ENCODE measurements at regions not wholly inside any gene's neighbourhood (a gene's known extent, or its start where the extent isn't known, plus 50 kb on each side); places are given as distances from the start of the nearest gene placed in this dataset.
A peak's percentile ranks its signal among the peaks of the same experiment; 100 is the strongest.

DNA sequence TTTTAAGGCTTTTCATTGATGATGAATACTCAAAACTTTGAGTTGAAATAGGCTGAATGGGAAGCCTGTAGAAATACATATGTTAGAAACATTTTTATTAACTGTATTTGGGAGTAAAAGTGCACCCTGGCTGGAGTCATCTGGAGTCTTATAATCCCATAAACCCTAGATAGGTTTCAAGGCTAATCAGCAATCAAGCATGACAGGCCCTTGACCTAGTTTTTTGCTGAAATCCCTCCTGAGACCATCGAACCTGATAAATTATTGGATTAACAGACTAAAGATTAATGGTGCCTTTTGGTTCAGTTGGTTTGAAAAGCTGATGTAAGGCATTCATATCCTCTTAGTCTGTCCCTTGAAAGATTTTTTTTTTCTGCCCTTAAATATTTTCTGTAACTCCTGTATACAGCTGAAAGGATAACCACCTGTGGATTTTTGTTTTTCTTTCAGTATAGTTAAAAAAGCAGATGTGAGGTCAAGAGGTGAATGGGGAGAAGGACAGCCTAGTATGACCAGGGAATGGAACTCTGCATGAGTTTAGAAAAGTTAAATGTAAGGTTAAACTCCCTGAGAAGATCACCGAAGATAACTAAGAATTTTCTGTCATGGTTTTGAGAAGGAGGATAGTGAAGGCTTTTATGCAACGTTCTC lies 69.4 kb upstream of the STXBP5L start:
- DNase-seq: no peak

DNA sequence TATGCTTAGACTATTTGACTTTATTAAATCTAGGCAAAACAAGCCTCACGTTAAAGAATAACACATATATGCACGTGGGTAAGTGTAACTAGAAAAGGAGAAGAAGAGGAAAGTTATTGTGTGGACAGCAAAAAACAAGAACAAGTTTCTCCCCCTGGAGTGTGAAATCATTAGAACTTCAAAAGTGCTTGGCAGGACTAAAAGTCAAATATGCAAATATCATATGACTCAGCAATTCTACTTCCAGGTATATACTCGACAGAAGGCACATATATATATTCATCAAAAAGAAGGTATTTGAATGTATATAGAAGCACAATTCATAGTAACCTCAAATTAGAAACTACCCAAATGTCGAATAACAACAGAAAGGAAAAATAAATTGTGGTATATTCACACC lies 68.9 kb upstream of the STXBP5L start:
- DNase-seq: no peak

DNA sequence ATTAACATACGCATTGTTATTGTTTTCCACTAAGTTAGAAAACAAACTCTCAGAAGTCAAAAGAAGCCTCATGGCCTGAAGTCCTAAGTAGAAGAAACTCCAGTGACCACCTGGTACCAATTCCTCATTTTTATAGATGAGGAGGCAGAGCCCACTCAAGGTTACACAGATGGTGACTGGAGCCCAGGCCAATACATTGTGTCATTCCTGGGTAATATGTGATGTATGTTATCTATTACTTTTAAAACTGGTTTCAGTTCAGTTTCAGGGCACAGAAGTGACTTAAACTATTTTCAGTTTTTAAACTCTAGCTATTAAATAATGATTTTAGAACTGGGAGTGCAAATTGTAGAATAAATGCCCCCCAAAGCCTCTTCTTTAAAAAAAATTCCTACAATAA lies 66.7 kb upstream of the STXBP5L start:
- no peak for DNase-seq

DNA sequence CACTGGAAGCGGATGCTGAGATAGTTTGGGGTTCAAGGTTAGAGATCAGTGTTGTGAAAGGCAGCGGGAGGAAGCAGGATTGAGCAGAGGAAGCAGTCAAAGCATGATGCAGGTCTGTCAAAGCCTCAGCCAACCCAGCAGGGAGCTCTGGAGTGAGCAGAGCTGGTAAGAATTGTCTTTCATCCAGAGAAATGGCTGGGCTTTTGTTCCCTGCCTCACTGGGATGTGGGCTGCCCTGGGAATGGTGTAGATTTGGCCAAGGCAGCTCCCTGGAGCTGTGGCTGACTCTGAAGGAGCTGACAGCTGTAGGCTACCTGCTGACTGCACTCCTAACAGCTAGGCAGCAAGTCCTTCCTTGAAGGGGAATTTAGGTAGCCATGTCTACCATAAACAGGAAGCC lies 61.9 kb upstream of the STXBP5L start:
- DNase-seq: no peak

DNA sequence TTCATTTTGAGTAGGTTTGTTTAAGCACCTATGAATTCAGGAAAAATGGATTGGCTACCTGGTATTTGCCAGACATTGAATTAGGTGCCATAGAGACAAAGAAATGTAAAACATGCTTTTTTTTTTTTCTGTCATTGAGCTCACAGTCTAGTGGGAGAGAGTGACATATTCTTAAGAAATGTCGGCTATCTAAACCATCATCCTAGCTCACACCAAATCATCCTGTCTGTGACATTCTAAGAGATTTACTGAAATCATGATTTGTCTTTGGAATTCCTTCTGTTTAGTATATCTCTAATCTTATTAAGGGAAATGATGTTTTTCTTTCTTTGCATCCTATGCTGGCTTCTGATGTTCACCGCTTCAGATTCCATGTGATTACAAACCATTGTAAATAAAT lies 59.5 kb upstream of the STXBP5L start:
- DNase-seq: no peak

DNA sequence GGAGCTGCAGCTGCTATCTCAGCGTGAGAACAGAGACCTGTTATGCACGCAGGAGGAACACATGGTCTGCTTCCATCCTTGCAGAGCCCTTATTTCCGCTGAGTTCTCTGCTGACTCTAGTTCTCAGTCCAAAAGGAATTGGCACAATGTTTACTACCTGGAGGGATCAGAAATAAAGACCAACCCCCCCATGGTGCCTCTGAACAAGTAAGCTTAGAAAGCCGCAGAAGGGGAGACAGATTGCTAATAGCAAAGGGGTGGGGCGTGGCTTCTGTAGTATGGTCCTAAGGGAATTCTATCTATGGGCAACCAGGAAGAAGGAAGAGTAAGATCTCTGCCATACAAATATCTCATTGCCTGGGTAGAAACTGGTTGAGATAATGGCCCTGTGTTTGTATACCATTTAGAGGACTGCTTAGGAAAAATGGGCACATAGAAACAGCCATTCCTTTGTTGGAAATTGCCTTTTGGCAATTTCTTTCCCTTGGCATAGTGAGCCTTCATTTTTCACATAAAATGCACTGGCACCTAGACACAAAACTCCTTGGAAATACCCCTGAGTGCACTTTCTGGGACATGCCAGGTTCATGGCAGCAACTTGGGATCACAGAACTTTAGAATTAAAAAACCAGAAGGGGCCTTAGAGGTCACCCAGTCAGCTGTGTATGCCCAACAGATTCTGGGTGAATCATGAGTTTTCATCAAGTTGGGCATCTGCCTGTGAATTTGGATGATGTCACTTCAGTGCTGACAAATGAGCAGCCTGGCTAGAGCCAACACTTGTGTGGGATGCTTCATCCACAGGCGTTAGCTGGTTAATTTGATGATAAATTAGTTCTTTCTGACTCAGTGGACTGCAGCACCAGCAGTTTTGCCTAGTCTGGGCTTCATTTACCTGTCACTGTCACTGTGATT lies 57.4 kb upstream of the STXBP5L start:
- DNase-seq: no peak

DNA sequence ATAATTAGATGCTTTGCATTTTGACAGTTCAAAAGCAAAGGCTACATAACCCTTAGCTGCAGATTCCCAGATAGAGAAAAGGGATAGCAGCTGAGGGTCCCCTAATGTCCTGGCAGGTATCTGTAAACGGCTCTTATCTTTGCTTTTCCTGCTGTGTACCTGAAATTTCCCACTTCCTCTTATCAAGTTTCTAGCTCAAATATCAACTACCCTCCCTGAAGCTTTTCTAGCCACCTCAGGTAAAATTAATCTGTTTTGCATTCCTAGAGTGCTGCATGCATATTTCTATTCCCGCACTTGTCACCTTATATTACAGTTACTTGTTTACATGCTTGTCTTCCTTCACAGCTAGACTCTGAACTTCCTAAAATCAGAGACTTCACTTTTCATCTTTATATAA lies 55.6 kb upstream of the STXBP5L start:
- DNase-seq: no peak

DNA sequence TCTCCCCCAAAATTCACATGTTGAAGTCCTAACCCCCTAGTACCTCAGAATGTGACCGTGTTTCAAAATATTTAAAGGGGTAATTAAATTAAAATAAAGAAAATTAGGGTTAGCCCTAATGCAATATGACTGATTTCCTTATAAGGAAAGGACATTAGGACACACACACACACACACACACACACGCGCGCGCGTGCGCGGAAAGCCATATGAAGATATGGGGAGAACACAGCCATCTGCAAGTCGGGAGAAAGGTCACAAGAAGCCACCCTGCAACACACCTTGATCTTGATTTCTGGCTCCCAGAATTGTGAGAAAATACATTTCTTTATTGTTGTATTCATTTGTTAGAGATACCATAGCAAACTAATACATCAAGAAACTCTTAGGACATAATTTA lies 54.6 kb upstream of the STXBP5L start:
- DNase-seq: no peak

DNA sequence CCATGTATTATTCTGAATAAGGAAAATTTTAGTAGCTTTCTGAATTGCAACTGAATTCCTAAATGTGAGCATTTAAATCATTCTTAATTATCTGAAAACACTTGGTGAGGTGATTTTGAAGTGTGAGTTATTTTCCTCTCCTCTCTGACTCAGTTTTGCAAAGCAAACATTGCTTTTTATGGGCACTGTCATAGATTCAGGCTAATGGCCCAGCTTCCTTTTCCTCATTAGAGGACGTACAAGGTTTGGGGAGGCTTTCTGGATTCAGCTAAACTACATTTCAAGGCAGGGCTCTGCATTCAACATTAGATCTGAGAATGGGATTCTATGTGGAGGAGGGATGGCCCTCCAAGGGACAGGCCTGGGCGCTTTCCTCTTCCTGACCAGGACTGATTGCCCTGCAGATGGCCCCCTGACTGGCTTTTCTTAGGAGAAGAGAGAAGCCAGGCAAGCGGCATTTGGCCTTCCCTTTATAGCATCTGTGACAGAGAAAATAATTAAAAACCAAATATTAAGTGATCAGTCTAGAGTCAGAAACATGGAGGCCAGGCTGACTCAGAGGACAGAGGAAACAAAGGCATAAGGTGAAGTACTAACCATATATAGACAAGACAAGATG lies 53.0 kb upstream of the STXBP5L start:
- no peak for DNase-seq

DNA sequence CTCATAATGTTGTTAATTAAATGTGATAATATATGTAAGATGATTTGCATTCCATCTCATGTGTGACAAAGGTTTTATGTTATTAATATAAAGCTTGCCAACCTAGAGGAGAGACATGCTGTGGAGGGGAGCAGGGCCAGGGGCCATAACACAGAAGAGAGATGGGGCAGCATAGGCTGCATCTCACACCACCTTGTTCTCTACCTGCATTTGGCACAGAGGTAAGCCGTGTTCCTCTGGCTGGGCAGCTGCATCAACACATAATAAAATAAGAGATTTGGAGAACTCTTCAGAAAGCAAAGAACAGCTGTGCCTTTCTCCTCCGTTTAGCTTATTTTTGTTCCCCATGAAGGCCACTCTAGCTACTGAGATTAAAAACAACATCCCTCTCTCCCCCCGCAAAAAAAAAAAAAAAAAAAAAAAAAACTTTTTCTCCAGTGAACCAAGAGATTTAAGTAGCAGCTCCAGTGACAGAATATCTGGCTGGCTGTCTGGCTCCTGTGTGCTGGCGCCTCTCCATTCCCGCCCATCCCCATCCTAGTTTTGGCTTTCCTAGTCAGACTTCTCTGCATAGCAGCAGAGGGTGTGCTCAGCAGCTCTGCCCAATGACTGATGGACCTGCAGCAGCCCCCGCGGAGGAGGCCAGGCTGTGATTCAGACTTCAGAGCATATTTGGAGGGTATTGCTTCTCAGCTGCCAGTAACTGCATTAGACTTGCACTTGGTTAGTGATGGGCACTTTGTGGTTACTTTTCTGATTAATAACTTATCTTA lies 52.2 kb upstream of the STXBP5L start:
- DNase-seq: peak; percentile 84
